SH-SY5Y (cell line): ENCODE measurements at regions not wholly inside any gene's neighbourhood (a gene's known extent, or its start where the extent isn't known, plus 50 kb on each side); places are given as distances from the start of the nearest gene placed in this dataset.

Source experiments
- GATA2 ChIP-seq: IDR thresholded peaks from 2 replicates; pipeline ENCODE4 v1.6.1; 2011; ENCODE audit warnings: mild to moderate bottlenecking, low read depth, low read length
- GATA3 ChIP-seq: IDR thresholded peaks from 2 replicates; pipeline ENCODE4 v1.6.1; 2011; ENCODE audit warnings: low read depth, mild to moderate bottlenecking, low read length, moderate library complexity

GRCh38 chr16:49923411-49923810 lies 67.5 kb upstream of the ZNF423 start:
- TF ChIP-seq GATA2: no peak
- TF ChIP-seq GATA3: no peak
